ENCODE measurements at regions not wholly inside any gene's neighbourhood (a gene's known extent, or its start where the extent isn't known, plus 50 kb on each side); places are given as distances from the start of the nearest gene placed in this dataset.
"Not testable (repeated sequence)": the region's sequence is repeated elsewhere in the genome, so short reads cannot be mapped to it uniquely, and the experiment has no call there.

DNA sequence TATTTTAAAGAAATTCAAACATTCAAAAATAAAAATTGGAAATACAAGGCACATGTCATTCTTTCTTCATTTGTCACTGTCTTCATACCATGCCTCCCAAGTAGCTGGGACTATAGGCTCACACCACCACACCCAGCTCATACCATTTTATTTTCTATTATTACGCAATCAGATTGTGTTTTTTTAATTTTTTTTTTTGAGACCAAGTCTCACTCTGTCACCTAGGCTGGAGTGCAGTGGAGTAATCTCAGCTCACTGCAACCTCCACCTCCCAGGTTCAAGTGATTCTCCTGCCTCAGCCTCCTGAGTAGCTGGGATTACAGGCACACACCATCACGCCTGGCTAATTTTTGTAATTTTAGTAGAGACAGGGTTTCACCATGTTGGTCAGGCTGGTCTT lies 526.1 kb downstream of the DTWD2 start:
- DNase-seq: not testable (repeated sequence)

DNA sequence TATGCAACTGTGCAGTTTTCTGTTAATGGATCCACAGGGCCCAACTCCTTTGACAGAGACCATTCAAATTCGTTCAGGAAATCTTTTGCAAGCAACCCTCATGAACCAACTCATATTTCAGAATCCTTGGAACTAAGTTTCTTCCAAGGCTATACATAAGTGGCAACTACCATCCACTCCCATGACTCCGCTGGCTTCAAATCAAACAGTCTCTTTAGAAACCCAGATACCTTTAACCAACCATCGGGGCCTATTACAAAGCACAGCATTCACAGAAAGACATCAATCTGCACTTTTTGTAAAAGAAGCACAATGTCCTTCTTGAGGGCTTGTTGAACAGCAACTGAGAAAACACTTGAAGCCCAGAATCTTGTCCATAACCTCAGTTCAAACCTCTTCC lies 526.9 kb downstream of the DTWD2 start:
- DNase-seq: no peak

GRCh38 chr5:118459490-118459889 lies 528.9 kb downstream of the DTWD2 start:
- DNase-seq: no peak

DNA sequence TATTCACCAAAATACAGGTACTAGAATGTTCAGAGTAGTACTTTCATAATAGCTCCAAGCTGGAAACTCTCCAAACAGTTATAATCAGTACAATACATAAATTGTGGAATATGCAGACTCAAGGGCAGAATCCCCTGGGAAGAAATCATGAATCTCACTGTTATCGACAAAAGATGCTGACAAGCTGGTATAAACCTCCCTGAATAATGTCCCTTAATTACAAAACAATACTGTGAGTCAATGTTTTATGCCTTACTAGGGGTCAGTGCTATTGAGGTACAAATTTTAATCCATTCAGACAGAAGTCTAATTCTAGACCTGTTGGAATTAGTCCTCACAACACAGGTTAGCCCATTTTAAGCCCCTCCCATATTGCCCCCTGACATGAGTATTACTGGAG lies 532.3 kb downstream of the DTWD2 start:
- no peak for DNase-seq

DNA sequence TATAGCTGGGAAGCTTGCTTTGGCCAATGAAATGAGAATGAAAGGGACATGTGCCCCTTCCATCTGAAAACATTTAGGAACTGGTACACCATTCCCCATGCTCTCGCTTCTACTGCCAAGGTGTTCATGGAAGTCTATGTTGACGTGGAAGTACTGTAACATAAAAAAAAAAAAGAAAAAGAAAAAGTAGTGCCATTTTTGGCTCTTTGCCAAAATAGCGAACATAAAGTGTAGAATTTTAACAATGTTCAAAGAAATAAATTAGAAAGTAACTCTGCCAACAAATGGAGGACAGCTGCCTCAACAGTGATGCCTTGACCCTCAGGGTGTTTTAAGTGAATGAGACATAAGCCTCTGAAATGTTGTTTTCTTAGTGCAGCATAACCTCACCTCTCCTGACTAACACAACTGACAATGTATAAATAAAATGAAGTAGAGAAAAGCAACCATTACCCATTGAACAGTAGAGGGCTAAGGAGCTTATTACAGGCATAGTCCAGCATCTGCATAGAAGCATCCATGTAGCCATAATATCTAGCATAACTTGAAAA lies 536.6 kb downstream of the DTWD2 start:
- DNase-seq: no peak

DNA sequence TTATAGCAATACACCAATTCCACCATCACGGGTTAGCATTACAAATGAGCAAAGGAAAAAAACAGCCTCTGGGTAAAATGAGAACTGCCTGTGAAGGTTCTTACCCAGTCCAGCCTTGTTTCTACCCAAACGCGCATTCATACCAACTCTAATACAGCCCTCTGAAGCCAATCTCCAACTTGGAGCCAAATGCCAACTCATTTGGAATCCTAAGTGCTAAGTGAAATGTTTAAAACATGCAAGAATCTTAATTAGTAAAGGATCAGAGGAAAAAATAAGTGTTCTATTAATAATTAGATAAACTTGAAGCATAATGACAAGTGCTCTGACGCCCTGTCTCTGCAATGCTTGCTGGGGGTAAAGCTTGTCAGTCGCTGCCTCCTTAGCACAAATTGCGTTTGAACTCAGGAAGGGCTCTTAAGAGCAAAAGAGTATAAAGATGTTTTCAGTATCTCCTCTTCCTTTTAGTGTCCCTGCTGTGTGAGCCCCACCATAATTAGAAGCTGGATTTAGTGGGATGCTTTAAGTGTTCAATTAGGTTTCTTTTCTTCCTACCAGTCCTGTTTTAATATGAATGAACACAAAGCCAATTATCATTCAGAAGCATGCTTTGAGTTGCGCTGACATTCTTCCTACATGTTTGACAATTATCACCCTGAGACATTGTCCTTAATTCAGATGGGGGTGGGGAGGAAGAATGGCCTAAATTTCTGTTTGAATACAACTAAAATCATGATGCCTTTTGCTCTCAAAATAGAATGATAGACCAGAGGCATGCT lies 537.6 kb downstream of the DTWD2 start:
- no peak for DNase-seq

DNA sequence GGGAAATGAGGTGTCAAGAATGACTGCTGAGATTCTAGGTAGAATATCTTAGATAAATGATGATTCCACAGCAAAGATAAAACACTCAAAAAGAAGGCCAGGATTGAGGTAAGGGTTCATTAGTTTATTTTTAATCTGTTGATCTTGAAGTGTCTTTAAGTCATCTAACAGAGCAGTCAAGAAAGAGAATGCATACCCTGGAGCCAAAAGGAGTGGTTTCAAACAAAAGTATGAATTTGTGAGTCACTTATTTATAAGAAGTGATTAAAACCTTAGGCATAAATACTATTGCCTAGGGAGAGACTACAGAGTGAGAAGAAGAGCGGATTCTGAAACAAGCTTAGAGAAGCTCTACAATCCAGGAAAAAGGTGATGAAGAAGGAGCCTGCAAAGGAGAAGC lies 541.0 kb downstream of the DTWD2 start:
- DNase-seq: no peak

DNA sequence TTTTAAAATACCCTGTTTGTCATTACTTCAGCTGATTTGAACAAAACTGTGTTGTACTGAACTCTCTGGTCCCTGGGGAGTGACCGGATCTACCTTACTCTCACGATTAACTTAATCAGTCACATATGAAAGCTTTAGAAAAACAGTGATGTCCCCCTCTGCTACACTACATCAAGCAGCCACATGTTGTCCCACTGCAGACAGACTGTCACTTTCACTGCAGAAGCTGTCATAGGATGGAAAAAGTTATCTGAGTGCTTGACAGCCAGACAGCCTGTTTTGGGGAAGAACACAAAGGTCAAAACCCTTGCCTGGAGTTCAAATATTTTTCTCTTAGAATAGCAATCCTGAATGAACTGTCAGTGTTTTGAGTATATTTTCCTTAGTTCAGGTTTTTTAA lies 546.4 kb downstream of the DTWD2 start:
- DNase-seq: no peak

GRCh38 chr5:118441034-118441433 lies 547.3 kb downstream of the DTWD2 start:
- no peak for DNase-seq

- DNase-seq: no peak
These were observed 547.9 kb downstream of the DTWD2 start for GRCh38 chr5:118440496-118440895.

- no peak for DNase-seq
These were observed 548.5 kb downstream of the DTWD2 start for GRCh38 chr5:118439831-118440230.

- no peak for DNase-seq
These were observed 553.2 kb downstream of the DTWD2 start for GRCh38 chr5:118435131-118435530.

DNA sequence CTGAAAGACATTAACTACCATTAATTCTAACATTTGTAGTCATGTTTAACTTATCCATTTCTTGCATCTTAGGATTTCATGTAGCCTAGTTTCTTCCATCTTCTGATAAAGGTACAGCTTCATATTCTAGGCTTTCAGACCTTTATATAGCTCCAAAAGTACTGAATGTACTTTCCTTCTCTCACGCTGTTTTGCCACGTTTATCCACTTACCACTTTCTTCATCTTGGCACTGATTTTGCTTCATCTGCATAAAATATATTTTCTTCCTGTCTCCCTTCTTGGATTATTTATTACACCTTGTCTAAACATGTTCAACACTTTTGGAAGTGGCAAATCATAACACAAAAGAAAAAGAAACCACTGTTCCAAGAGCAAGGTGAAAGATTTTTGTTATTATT lies 553.8 kb downstream of the DTWD2 start:
- no peak for DNase-seq

GRCh38 chr5:118430076-118430475 lies 558.3 kb downstream of the DTWD2 start:
- DNase-seq: no peak

DNA sequence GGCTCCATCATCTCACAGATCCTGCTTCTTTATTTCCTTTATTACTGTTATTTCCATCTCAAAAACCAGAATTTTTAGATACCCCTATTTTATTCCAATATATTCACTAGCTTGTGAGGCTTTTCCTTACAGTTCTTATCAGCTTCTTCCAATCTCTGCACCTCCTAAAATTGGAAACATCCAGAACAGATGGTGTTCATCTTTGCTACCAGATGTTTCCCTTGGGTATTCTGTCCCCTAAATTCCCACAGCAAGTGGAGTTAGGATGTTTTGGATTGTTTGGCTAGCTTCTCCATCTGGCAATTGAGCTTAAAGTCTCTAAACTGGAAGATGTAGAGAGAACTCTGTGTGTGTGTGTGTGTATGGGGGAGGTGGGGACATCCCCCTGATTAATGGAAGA lies 580.4 kb downstream of the DTWD2 start:
- no peak for DNase-seq

DNA sequence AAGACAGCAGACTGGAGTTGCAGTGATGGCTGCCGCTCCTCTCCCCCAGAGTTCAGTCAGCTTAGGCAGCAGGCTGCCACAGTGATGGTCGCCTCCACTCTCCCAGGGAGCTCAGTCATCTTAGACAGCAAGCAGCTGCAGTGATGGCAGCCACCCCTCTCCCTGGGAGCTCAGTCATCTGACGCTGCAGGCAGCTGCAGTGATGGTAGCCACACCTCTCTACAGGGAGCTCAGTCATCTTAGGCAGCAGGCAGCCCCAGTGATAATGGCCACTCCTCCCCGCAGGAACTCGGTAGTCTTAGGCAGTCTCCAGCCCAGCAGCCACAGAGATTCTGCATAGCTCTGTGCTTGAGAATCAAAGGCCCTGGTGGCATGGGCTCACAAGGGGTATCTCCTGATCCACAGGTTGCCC lies 582.7 kb downstream of the DTWD2 start:
- no peak for DNase-seq

- DNase-seq: no peak
These were observed 591.1 kb downstream of the DTWD2 start for GRCh38 chr5:118397236-118397635.

GRCh38 chr5:118392491-118392890 lies 595.9 kb downstream of the DTWD2 start:
- DNase-seq: no peak

- not testable (repeated sequence) for DNase-seq
These were observed 605.4 kb downstream of the DTWD2 start for GRCh38 chr5:118382931-118383330.

- DNase-seq: no peak
These were observed 608.9 kb downstream of the DTWD2 start for GRCh38 chr5:118379470-118379869.

DNA sequence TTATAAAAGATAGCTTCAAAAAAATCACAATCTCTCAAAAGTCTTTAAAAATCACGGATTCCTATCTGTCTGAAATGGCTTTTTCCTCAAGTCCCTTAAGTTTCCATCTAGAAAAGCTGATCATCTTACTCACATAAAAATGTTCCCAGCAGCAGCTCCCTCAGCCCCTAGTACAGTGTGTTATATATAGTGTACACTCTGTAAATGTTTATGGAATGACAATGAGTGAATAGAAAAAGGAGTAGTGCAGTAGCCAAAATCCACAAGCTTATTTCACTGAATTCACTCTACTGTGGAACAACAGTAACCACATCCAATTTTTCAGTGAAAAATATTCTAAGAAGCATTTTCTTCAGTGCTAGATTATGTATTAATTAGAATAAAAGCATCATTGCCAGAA lies 609.4 kb downstream of the DTWD2 start:
- DNase-seq: no peak

DNA sequence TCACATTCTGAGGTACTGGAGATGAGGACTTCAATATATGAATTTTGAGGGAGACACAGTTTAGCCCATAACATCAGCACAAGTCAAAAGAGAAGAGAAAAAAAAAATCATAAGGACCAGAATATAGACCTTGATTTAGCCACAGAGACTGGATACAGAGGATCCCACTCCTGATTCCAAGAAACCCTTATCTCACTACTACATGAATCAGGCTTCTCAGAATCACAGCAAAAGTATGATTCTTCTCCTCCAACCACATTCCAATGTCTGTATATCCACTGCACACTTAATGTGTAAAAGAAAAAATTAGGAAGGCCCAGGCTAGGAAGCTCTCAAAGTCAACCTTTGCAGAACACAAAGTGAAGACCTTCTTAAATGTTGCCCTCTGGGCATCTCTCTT lies 610.9 kb downstream of the DTWD2 start:
- no peak for DNase-seq

DNA sequence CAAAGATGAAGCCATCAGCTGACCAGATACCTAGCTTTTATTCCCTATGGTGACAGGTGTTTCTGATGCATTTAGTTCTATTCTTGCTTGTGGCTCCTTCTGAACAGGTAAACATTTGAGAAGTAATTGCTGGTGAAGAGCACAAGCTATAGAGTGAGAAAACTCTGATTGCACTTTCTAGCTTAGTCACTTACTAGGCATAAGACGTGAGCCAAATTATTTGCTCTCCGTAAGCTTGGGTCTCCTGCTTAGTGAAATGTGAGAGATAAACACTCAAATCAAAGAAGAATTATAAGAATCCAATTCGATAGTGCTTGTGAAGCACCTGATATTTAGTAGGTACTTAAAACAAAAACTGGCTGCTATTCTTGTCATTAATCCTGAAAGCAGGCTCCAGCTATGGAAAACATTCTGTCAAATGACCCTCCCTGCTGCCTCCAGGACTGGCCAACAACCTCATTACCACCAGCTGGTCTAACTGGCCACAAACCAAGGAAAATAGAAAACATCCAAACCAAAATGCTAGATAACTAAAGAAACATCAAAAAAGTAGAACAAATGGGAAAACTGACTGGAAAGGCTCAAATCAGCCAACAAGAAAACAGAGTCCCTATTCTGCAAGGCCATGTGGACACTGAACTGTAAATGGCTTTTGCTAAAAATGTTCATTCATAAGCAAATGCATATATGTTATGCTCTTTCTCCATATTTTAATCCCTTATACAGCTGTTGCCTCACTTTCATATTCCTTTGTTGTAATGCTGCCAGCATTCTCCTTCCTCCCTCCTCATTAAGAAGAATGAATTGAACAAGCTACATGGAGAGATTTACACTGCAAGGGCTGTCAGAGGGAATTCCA lies 616.1 kb downstream of the DTWD2 start:
- no peak for DNase-seq

GRCh38 chr5:118366429-118366828 lies 621.9 kb downstream of the DTWD2 start:
- DNase-seq: no peak
